AG08395 (cell line): ENCODE measurements at regions not wholly inside any gene's neighbourhood (a gene's known extent, or its start where the extent isn't known, plus 50 kb on each side); places are given as distances from the start of the nearest gene placed in this dataset.

Experiments used
- DNase-seq: peaks from one replicate; pipeline ENCODE4 v3.0.0; 2012; ENCODE audit warnings: mixed read lengths, low spot score

- DNase-seq, result no peak
Measured at GRCh38 chr12:25714198-25714984, 161.3 kb upstream of the LMNTD1 start.

GRCh38 chr12:25715102-25715501 lies 162.0 kb upstream of the LMNTD1 start:
- DNase-seq, result peak; percentile 64

DNA sequence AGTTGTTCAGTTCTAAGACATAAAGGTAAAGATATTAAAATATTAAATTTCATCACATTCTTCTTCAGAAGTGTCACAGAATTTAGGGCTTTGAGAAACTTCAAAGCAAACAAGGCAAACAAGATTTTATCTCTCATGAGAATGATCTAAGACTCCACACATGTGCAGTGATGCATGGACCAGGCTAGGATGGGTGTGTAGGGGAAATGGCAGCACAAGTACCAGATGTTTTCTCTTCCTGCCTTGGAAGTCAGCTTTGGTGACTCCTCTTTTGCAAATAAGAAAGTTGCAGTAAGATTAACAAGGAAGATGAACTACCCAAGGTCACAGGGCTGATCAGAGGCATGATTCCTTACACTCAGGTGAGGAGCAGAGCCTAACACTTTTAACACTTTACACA lies 163.8 kb upstream of the LMNTD1 start:
- DNase-seq, result peak; percentile 50

DNA sequence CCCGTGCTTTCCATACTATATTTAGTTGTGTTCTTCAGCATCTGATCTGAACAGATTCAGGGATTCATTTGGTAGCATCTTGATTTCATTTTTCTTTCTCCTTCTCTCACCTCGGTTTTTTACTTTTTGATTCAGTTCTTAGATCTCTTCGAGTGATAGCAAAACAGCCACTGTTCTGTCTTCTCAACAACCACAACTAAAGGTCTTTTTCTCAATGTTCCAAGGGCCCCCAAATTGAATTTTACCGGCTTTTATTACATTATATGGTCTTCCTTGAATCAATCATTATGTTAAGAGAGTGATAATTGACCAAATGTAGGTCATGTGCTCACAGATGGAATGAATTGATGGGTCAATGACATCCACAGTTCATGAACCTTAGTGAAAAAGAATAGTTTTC lies 164.5 kb upstream of the LMNTD1 start:
- DNase-seq, result no peak

DNA sequence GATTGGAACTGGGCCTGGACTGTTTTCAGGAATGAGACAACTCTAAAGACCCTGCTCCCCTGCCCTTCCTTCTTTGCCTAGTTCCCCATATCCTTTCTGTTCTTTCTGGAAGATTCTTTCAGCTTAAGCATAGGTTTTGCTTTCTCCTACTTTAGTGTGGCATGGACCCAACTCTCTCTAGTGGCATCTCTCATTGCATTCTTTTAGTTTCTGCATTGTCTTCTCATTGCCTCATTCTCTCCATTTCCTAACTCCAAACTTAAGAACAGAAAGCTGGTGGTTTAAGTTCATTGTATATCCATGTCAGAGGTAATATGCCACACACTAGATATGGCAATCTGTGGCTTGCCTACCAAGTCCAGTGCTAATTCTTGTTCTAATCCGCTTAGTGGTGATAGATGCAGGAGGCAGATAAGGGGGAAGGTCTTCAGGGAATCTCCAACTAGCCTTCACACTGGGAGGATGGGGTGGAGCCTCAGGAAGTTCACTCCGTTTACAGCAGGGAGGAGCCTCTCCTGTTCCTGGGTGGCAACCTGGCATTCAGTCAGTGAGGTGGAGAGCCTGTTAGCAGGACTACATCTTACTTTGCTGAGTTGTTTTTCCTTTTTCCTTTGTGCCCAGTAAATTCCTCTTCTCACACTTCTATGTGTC lies 165.1 kb upstream of the LMNTD1 start:
- DNase-seq, result peak; percentile 10

DNA sequence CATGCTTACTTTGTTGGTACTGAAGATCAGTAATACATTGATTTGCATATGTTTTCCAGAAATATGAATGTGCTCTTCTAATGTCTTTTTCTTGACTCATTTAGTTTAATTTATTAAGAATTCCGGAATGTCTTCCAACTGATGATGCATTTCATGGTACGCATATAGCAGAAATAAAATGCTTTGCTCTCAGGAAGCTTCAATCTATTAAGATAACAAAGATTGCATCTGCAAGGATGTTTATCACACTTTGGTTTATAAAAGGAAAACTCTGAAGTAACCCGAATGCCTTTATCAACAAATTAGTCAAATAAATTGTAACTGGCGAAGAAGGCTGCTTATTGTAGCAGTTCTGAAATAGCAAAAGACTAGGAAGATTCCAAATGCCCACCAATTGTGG lies 166.4 kb upstream of the LMNTD1 start:
- DNase-seq, result no peak

DNA sequence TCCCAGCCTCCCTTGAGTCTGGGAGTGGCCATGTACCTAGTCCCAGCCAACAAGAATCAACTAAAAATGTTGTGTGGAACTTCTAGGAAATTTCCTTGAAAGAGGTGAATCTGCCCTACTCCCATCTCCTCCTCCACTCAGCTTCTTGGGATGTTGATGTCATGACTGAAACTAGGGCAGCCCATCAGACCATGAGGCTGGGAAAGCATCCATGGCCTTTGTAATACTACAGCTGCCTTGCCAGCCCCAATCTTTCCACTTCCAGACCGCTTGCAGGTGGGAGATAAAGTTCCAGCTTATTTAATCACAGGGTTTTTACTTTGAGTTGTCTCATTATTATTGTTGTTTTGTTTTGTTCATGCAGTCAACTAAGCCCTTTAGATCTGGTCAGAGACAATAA lies 170.3 kb upstream of the LMNTD1 start:
- no peak for DNase-seq

DNA sequence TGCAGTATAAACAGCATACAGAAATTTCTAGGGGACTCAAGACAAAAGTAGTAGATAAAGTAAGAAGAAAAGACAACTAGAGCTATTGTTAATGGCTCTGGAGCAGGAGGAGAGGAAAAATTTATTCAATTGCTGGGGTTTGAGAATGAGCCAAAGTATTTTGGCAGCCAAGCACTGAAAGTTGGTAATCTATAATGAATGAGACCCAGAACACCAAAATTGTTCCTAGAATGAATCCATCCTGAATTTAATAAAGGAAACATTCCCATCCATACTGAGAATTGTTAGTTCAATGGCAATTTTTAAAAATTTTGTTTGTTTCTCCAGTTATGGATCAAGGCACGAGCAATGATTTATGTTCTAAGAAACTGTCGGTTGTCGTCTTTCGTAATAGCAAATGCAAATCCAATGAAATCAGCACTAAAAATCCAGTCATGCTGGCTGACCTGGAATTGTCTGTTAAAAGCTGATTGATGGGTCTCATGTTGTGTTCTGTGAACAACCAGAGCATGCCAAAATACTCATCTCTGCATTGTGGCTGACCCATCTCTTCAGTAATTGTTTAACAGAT lies 170.9 kb upstream of the LMNTD1 start:
- peak; percentile 29 for DNase-seq

- DNase-seq, result no peak
Measured at GRCh38 chr12:25725470-25725869, 172.4 kb upstream of the LMNTD1 start.

DNA sequence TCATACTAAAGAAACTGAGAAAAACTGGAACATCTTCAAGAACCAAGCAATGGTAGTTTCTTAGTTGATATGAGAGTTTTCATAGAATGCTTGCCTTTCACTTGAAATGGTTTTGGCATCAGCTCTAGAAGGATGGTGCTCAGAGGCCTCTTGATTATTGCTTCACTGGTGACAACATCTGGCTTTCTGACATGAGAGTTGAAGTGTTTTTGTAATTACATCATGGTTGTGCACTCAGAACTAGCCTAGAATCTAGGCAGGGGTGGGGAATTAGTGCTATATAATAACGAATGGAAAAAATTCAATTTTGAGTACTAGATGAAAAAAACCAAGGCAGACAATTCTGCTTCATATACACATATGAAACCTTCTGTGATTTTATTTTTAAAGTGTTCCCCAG lies 172.8 kb upstream of the LMNTD1 start:
- peak; percentile 73 for DNase-seq

- no peak for DNase-seq
Measured at GRCh38 chr12:25728056-25728595, 175.0 kb upstream of the LMNTD1 start.

- DNase-seq, result no peak
Measured at GRCh38 chr12:25730489-25731349, 177.6 kb upstream of the LMNTD1 start.

- DNase-seq, result no peak
Measured at GRCh38 chr12:25733541-25733940, 180.5 kb upstream of the LMNTD1 start.

DNA sequence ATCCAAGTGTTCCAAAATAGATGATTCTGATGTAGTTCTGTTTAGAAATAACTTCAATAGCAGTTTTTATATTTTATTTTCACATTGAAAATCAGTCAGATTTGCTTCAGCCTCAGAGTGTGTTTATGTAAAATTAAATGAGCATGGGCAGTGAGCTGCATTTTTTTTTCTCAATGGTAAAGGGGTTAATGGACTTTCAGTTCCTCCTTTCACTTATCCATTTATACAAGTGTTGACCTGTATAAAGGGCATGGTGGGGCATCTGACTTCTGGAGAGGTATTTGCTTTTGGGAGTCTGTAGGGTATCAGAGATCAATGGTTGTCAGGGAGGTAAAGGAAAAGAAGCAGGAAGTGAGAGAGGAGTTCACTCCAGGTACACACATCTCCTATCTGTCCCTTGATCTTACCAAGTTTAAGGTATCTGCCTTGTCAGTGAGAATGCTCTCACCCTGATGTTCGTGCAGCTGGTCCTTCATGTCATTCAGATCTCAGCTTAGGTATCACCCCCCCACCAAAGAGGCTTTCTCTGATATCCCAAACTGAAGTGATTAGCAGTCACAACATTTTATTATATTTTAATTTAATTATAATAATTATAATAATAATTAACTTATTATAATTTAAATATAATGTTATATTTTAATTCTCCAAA lies 181.6 kb upstream of the LMNTD1 start:
- DNase-seq, result no peak

DNA sequence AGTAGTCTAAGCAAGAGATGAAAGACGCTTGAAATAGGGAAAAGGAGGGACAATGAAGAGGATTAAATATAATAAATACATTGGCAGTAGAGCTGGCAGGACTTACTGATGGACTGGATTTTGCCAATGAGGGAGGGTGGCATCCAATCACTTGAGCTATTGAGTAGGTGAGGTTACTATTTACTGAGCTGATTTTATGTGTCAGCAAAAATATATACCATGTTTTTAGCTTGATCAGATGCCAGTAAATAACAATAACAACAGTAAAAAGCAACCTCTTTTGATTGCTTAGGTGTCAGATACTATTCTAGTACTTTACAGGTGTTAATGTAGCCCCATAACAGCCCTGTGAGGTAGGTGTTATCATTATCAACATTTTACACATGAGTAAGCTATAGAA lies 187.5 kb upstream of the LMNTD1 start:
- no peak for DNase-seq

DNA sequence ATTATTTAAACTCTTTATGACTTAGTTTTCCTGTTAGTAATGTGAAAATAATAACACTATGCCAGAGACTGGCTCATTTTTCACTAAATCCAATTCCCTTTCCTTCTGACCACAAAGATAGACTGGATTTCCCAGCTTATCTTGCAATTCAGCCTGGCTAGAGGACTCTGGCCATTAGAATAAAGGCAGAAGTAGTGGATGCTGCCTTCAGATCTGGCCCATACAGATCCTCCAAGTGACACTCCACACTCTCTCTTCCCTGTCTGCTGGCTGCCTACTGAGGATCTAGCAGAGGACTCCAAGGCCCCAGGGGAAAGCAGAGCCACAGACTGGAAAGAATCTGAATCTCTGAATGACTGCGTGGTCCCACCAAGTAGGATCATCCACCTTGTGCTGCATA lies 188.8 kb upstream of the LMNTD1 start:
- DNase-seq, result no peak

DNA sequence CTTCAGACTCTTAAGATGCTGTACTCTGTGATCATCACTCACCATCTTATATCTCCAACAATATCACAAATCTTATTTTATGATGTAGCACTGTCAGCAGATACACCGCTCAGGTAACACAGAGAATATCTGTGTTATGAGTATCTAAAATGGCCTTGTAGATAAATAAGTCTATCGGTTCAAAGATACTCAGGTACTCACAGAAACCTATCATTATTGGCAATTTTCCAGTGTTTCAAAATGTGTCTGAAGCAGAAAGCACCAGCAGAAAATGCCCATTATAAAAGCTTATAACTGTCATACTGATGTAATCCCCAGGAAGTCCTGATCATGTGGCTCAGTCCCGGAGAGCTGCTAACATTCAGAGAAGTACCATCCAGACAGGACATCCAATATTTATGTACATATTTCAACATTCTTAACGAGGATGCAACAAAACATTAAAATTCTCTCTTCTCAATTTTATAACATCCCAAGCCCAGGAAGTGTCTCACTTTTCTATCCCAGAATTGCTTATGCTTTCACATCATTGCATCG lies 190.7 kb upstream of the LMNTD1 start:
- no peak for DNase-seq

DNA sequence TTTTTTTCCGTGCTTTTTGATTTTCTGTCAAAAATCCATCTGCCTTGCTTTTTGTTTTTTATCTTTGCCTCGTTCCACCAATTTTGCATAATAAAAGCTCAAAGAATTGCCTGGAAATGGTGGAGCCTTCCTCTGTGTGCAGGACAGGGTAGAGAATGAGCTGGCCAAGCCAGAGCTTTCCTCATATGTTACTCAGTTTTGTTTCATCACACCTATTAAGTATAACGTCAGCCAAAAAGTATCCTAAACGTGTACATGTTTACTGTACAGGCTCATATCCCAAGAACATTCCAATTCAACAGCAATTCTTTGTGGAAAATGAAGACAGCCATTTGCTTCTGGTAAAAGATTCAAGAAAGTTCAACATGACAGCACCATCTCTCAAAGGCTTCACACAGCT lies 191.2 kb upstream of the LMNTD1 start:
- DNase-seq, result no peak

- no peak for DNase-seq
Measured at GRCh38 chr12:25745281-25745680, 192.2 kb upstream of the LMNTD1 start.

DNA sequence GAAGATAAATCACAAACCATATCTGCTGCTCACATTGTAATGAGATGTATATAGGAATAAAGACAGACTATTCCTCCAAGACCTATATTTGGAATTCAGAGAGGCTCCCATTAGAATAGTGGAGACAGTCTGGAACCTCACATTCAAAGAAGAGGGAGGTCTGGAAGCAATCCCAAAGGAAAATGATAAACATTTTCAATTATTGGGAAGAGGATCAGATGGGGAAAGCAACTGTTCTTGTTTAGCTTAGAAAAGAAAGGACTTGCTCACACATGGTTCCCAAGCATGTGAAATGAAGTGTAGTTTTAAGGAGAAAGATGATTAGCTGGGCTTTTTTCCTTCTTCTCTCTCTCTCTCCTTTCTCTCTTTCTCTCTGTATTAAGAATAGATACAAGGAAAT lies 193.0 kb upstream of the LMNTD1 start:
- no peak for DNase-seq

GRCh38 chr12:25752710-25753309 lies 199.7 kb upstream of the LMNTD1 start:
- DNase-seq, result no peak
